GM21381 (cell line): ENCODE measurements at regions not wholly inside any gene's neighbourhood (a gene's known extent, or its start where the extent isn't known, plus 50 kb on each side); places are given as distances from the start of the nearest gene placed in this dataset.

Experiments
- ATAC-seq: cut with Tn5 transposase; IDR thresholded peaks from one replicate; pipeline ENCODE4 v1.9.1; 2021; ENCODE audit warnings: mild to moderate bottlenecking, moderate library complexity; ENCODE audit not compliant: unreplicated experiment

DNA sequence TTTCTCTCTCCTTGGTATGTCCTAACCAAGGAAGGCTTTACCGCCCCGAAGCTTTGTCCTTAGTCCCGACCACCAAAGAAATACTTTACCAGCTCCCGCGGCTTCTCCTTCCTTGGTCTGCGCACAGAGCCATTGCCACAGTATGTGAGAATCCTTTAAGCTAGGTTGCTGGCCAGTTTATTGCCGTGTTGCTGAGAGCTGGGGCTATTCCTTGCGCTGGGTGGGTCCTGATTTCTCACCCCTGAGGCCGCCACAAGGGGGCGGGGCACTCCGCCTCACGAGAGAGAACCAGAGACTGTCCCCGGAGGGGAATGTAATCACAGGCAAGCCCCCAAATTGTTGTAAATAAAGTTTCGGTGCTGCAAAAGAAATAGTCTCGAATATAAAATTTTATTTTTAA lies 331.0 kb upstream of the PCDH10 start:
- no peak for ATAC-seq

DNA sequence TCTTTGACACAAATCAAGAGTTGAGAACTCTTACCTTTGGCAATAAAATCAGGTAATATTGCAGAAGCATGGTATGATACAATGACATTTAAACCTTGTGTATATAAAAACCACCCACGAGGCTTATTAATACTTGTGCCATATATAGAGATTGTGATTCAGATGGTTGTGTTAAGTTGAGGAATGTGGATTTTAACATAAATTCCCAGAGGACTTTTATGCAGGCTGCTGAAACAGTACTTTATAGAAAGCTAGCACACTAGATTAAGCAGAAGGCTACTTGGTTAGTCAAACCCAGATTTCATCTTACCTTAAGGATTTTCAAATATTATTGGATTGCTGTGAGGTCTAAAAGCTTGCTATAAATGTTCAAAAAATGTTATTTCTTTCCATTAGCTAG lies 325.7 kb upstream of the PCDH10 start:
- no peak for ATAC-seq

DNA sequence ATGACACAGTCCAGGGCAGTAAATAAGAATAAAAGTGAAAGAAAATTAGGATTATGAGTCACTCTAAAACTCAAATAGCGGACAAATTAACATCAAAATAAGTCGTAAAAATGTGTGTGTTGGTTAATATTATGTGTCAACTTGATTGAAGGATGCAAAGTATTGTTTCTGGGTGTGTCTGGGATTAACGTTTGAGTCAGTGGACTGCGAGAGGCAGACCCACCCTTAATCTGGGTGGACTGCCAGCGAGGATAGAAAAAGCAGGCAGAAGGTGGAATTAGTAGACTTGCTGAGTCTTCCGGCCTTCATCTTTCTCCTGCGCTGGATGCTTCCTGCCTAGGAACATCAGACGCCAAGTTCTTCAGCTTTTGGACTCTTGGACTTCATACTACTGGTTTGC lies 324.3 kb upstream of the PCDH10 start:
- no peak for ATAC-seq

DNA sequence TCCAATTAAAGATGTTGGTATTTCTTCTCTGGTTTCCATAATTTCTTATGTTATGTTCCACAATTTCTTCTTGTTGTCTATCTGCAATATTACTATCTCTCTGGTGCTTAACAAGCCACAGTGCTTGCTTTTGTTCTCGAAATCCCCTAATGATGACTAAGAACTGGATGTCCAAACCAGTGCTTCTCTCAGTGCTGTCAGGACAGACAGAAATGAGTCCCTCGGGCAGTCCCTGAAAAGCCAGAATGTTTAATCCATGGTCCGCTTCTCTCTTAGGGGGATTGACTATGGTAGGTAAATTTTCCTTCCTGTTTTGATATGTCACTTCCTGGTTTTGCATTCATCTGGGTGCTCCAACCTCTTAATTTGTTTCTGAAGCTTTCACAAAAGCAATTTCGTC lies 321.6 kb upstream of the PCDH10 start:
- ATAC-seq = no peak

DNA sequence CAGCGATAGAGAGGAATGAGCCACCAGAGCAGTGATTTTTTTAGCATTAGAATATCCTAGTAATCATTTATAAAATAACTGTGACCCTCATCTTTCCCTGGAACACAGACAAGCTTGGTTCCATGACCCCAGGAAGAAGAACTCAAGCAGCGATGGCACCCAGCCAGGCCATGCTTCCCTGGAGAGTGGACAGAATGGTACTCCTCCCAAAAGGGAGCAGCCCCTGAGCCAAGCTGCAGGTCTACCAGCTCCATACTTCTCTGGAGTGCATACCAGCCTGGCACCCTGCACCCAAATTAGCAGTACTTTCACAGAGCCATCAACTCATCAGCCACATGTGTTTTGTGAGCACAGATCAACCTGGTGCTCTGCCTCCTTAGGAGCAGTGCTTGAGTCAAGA lies 310.9 kb upstream of the PCDH10 start:
- no peak for ATAC-seq

DNA sequence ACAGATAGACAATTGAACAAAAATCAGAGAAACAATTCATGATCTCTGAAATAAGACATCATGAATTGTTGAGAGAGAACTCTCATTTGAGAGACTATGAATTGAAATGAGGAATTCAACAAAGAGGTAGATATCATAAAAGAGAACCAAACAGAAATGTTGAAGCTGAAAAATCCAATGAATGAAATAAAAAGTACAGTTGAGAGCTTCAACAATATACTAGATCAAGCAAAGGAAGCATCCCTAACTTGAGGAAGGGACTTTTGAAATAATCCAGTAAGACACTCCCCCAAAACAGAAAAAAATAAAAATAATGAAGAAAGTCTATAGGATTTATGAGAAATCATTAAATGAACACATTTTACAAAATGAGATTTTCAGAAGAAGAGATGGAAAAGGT lies 310.0 kb upstream of the PCDH10 start:
- ATAC-seq = no peak

DNA sequence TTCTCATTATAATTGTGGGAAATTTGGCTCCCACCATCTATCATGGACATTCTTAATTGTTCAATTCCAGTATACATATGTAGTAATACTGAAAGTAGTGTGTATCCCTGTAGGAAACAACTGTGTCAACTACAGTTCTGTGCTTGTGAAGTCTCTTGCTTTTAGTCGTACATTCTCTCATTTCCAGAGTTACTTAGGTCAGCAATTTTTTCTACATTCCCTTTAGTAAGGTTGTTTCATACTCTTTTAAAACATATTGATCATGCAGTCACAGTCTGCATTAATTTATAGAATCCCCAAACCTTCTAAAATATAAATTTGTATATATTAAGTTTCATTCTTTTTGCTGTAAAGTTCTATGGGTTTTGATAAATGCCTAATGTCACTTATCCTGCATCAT lies 289.2 kb upstream of the PCDH10 start:
- no peak for ATAC-seq

DNA sequence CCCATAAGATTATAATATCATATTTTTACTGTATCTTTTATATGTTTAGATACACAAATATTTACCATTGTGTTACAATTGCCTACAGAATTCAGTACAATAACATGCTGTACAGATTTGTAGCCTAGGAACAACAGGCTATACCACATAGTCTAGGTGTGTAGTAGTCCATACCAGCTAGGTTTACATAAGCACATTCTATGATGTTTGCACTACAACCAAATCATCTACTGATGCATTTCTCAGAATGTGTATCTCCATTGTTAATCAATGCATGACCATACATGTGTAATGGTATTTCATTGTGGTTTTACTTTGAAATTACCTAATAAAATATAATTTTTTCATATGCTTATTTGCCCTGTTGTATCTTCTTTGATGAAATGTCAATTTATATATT lies 288.1 kb upstream of the PCDH10 start:
- ATAC-seq = no peak

DNA sequence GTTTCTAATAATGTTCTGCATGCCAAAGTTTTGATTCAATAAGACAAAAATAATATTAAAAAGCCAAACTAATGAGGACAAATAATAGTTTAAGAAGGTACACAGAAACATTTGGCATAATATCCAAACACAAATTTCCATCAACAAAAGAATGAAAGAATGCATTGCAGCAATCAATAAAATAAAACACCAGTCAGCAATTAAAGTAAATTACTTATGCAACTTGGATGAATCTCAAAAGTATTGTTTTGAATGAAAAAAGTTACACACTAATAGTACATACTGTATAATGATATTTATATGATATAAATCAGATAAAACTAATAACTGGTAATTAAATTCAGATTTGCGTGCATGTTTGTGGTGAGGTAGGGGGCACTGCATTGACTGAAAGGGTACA lies 285.5 kb upstream of the PCDH10 start:
- no peak for ATAC-seq

DNA sequence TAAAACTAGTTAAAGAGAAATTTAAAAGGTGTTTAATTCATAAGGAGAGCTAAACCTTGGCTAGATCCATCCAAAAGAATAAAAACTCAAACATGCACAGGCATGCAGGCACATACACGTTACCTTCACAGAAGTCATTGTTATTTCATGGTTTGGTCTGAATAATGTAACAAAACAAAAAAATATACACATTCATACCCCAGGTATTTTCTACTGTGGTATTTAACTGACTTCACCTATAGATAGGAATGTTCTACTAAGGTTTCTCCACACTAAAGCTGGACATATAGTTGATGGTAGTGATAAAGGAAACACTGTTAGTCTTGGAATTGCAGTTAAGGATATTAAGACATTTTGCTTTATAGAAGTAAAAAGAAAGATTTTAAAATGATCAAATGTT lies 283.6 kb upstream of the PCDH10 start:
- ATAC-seq = no peak

DNA sequence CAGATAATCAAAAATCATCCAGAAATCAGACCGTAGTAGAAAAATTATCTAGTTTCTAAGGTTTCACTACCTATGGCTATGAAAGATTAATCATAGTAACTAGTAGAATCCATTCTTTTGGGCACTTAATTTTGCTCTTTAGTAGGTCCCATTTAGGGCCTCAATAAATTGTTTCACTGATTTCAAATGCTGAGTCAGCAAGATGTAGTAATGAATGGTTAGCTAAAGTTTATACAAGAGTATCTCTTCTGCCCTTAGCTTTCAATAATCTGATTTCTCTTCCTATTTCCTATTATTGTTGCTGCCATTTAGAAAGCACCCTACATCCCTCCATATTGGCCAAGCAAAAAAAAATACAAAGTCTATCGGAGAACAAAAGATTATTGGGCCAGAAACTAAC lies 283.2 kb upstream of the PCDH10 start:
- ATAC-seq = no peak

DNA sequence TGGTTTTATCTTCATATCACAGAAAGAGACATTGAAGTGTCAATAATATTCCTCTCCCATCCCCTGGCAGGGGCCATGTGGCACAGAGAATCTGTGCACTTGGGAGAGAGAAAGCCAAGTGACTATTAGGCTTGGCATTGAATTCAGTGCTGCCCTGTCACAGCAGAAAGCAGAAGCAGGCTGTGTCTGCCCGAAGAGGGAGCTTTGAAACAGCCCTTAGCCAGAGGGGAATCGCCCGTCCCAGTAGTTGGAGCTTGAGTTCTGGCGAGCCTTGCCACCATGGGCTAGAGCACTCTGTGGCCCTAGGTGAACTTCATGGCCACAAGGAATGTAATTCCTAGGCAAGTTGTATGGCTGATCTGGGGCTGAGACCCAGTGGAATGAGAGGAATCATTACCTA lies 282.5 kb upstream of the PCDH10 start:
- ATAC-seq = no peak

DNA sequence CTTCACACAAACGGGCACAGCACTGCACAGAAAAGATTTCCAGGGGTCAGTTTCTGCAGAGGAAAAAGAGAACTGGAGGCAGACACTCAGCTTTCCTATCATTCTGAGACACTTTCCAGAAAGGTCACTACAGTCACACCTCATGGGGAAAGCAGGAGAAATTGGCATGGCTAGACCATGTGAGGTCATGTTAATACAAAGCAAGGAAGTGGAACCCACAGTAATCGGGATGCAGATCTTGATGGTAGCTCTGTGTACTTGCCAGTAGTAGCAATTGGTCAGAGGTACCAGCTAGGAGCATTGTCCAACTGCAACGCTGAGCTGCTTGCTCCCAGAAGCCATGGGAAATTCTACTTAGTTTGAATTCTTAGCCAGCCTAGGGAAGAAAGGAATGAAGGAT lies 255.3 kb upstream of the PCDH10 start:
- ATAC-seq = no peak

DNA sequence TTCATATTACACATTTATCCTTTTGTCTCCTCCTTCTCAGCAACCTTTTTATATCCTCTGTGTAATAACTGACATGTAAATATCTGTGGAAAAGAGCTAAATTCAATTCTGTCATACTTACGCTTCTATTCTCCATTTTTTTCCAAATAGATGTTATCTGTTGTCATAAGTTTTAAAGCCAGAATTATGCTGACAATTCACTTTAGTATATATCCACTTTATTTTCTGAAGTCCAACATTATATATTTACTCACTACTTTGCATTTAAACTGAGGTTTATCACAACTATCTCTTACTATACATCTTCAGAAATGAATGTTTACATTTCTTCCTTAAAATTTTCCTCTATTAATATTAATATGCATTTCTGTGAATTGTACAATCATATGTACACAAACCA lies 247.9 kb upstream of the PCDH10 start:
- no peak for ATAC-seq

DNA sequence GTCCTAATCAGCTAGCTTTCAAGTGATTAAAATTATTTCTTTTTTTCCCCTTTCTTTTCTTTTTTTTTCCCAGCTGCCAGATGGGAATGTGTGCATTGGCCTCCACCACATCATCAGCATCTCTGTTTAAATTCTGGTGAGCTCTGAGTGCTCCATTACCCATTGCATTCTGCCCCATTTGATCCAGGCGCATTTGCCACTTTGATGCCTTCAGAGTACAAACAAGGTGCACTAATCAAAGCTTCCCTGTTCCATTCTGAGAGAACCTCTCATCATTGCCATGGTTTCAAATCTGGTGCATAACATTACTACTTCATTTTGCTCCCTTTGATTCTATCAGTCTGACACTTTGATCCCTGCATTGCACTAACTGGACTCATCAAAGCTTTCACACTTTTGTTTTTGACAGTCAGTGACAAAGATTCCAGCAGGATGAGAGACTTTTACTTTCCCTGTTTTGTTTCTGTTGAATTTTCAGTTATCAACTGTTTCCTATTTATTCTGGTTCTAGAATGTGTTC lies 238.8 kb upstream of the PCDH10 start:
- no peak for ATAC-seq

DNA sequence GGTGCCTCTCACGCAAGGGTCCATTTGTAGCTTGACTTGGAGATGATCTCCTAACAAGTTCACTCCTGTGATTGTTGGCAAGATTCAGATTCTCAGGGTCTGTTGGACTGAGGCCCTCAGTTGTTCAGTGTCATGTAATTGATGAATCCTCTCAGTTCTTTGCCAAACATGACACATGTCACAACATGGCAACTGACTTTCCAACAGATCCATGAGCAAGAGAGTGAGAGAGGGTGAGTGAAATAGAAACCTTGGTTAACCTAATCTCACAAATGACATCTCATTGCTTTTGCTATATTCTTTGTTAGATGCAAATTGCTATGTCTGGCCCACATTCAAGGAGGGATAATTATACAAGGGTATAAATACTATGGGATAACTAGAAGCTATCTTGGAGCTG lies 231.0 kb upstream of the PCDH10 start:
- no peak for ATAC-seq

DNA sequence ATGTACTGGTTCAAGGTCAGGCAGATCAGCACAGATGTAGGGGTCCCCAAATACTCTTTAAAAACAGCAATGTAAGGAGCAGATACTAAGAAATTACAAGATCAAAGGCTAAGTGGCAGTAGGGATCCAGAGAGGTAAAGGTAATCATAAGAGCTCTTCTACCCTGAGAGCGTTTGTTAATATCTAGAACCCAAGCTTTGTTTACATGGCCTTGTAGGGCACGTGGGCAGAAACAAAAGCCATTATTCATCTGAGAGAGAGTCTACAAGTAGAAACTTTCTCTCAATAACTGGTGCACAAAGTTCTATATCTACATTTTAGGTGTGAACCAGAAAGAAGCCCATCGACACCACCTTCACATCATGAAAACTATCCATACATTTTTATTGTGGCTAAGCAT lies 225.6 kb upstream of the PCDH10 start:
- no peak for ATAC-seq

DNA sequence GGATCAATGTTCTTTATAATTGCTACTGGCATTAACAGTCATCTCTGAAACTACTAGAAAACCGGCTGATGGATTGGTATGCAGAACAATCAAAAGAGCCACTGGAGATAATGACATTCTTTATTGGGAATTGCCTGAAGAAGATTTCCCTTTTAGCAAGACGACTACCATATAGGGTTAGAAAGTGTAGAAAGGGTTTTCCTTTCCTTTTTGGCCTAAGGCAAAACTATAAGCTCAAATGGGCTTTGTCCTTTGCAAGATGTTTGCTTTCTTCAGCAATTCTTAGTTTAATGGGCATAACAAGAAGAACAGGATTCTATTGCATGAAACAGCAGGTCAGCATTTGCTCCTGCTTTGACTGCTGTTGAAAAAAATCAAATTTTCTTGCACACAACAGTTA lies 214.2 kb upstream of the PCDH10 start:
- ATAC-seq = no peak

DNA sequence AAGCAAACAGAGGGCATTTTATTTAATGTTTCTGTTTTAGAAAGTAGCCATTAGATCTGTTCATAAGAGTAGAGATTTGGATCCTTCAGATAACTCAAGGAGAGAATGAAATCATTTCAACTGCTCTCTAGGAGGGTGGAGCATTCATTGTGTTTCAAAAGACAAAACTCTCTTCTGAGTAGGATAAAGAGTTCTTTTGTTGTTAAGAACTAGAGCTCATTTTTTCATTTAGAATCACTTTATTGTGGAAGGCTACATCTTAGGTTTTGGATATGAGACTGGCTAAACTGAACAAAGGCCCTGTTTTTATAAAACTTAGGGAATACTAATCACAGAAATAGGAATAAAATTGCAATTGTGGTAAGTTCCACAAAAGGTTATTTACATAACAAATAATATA lies 193.9 kb upstream of the PCDH10 start:
- ATAC-seq = no peak

DNA sequence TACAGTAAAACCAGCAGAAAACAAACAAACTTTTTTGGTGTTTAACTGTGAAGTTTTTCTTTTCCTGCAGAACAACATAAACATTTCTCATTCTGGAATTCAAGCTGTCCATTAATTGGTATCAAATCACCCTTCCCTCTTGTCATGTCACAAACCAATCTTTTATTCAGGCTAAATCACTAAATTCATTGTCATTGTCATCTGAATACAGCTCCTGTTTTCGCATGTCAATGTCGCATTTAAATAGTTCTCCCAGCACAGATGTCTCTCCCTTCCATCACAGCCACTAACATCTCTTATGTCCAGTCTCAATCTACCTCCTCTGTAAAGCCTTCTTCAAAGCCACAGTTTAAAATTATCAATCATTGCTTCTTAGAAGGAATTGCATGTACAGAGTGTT lies 192.1 kb upstream of the PCDH10 start:
- no peak for ATAC-seq

DNA sequence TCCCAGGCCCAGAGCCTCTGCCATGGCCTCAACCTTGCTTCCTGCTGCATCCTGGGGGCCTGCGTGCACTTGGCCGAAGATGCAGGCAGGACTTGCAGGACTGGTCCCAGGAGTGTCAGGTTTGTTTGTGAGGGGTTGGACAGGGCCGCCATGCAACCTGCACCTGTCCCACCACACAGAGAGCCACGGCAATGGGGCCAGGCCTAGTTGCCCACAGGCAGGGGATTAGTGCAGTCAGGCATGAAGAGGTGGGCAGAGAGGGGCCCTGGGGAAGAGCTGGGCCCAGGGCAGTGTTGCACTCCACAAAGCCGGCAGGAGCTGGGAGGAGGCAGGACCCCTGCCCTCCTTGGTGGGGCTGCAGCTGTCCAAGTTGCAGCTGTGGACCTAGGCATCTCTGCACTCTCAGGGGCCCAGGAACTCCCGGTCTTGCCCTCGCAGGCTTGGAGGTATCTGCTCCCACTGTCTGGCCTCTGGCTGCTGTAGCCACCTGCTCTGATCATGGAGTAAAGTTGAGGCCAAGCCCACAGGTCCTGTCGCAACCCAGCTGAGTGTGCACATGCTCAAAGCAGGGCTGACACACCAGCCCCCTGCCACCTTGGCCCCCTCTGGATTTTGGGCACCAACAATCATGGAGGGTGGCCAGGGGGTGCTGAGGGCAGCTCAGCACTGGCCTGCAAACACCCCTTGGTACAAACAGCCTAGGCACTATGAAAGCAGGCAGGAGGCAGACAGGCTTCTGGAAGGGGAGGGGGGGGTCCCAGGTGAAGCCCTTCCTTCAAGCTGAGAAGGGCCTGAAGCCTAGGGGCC lies 190.4 kb upstream of the PCDH10 start:
- ATAC-seq = no peak

DNA sequence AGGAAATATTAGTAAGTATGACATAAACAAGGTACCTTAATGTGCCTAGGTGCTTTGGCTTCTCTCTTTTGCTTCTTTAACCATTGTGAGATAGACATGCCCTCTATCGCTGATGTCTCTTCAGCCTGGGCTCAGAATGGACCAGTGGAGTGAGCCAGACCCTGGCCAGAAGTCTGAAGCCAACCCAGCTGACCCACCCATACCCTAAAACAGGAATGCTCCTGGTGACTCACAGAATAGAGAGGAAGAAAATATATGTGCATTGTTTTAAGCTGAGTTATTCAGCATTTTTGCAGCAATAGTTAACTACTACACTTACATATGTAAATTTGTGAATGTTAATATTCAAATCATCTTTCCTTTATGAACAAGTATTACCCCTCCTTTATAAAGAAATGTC lies 167.5 kb upstream of the PCDH10 start:
- no peak for ATAC-seq

DNA sequence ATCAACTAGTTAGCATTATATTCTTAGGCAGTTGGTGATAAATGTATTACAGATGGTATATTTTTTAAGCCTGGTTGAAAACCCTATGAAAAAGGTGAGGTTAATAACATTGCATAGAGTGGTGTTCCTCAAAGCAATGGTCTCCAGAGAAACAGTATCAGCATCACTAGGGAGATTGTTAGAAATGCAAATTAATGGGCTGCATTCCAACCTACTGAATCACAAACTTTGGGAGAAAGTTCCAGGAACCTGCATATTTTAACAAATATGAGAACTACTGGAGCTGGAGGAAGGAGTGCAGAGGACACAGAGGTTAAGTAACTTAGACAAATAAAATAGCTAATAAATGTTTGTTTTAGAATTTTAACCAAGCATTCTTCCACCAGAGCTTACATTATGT lies 166.9 kb upstream of the PCDH10 start:
- no peak for ATAC-seq
